Activated T-helper 1 cell treated with Interleukin-2 at 50 U/mL for 16 hours (primary cell): ENCODE measurements at regions not wholly inside any gene's neighbourhood (a gene's known extent, or its start where the extent isn't known, plus 50 kb on each side); places are given as distances from the start of the nearest gene placed in this dataset.

Experiments
- DNase-seq: peaks from one replicate; pipeline ENCODE4 v3.0.0-alpha.2; 2020; ENCODE audit warnings: low read depth

- no peak for DNase-seq
Observed at GRCh38 chr11:119545978-119546915, 123.3 kb upstream of the THY1 start.

GRCh38 chr11:119540370-119541125 is 117.6 kb upstream of the THY1 start:
- no peak for DNase-seq

- no peak for DNase-seq
Observed at GRCh38 chr11:119539583-119539982, 116.6 kb upstream of the THY1 start.

- DNase-seq: no peak
Observed at GRCh38 chr11:119538753-119539152, 115.8 kb upstream of the THY1 start.

DNA sequence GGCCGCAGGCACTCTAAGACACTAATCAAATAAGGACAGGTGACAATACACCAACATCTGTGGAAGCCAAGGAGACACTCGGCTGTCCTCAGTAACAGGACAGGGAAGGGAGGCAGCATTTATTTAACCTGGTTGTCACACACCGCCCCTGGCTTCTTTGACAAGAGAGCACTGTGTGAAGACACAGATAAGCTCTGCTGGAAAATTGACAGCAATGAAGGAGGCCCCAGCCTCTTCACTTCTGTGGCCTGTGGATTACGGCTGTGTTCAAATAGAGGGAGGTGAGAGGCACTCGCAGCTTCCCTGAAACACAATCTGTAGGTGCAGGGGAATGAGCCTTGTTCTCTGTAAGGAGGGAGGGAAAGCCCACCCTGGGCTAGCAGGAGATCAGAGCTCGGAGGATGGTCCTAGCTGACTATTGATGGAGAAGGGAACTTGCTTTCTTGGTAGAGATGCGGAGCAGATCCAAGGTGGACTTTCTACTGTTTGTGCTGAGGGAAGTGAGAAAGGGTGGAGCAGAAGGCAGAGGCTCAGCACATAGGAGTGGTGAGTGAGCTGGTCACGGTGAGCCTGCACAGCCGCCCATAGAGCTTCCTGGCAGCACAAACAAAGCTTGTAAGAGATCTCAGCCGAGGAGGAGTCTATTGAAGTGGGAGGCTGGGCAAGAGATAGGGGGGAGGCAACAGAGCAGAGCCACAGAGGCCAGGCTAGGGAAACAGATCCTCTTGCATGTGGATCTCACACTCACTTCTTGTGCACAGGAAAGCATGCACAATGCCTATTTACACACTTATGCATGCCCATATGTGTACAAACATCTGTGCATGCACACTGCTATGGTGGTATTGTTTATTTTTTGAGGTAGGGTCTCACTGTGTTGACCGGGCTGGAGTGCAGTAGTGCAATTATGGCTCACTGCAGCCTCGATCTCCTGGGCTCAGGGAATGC is 114.6 kb upstream of the THY1 start:
- DNase-seq: no peak

- no peak for DNase-seq
Observed at GRCh38 chr11:119536801-119537200, 113.8 kb upstream of the THY1 start.

DNA sequence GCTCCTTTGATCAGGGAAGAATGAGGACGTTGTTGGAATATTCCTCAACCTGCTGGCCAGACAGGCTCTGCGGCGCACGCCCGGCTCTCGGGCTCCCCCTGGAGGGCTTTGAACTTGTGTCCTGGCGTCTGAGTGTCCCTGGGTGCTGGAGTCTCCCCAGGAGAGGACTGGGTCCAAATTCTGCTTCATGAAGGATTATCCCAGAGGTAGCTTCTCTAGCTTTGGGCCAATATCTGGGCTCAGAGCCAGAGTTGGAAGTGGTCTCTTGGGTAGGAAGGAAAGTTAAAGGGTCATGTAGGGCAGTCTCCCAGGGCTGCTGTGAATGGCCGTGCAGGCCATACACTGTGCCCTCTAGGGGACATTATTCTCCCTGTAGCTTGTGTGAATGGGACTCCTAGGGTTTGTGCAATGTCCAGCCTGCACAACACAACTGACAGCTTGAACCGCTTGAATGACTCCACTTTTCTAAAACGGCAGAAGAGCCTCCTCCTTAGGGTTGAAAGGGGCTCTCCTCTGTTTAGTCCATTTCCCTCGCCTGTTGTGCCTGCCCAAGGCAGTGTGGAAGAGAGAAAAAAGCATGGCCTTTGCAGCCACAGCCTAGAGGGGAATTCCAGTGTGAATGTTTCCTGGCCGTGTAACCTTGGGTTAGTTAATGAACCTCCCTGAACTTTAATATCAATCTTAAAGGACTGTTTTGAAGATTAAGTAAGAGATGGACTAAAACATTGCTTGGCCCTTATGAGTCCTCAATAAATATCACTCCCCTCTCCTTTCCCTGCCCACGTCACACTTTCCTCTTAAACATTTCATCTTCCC is 111.2 kb upstream of the THY1 start:
- DNase-seq: no peak

DNA sequence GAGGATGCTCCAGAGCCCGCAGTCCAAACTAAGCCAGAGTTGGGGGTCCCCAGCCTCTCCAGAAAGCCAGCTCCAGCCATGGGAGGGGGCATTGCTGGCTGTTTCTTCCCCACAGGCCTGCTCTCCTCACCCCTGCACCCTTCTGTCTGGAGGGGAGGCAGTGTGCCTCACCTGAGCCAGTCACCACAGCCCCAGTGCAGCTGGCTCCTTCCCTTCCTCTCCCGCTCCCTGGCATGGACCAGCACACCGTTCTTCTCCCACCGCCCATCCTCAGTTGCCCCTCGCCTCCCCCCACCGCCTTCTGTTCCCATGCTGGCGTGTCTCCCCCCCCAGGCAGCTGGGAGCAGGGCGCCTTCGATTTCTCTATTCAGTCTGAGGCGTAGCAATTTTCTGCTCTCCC is 110.5 kb upstream of the THY1 start:
- no peak for DNase-seq

DNA sequence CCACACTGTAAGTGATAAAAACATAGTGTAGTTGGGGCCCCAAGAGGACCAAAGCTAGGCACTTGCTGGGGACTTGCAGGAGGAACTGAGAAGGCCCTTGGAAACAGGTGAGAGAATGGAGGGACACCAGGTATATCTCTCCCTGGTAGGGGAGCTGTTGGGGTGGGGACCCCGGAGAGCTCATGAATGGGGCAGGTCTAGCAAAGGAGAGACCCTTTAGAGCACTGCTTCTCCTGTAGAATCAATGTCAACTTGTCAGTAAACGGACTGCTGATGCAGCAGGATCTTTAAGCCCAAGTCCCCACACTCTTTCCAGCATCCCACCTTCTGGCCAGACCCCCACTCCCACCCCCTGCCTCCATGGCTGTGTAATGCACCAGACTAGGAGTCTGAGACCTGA is 109.6 kb upstream of the THY1 start:
- no peak for DNase-seq

- no peak for DNase-seq
Observed at GRCh38 chr11:119531623-119532022, 108.7 kb upstream of the THY1 start.

DNA sequence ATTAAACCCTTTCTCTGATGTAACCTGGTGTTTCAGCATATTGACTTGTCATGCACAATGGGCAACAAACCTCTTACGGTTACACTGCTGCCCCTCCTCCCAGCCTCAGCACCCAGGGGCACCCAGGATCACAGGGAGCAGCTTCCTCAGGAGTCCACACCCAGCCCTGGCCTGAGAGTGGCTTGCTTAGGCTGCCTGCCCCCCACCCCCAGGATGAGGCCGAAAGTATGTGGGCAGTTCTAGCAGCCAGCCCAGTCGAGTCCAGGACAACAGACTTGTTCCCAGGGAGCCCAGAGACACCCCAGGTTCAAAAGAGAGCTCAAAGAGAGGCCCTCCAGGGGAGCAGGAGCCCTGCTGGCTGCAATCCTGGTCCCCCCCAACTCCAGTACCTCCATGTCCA is 108.1 kb upstream of the THY1 start:
- no peak for DNase-seq

- no peak for DNase-seq
Observed at GRCh38 chr11:119530509-119530908, 107.5 kb upstream of the THY1 start.

DNA sequence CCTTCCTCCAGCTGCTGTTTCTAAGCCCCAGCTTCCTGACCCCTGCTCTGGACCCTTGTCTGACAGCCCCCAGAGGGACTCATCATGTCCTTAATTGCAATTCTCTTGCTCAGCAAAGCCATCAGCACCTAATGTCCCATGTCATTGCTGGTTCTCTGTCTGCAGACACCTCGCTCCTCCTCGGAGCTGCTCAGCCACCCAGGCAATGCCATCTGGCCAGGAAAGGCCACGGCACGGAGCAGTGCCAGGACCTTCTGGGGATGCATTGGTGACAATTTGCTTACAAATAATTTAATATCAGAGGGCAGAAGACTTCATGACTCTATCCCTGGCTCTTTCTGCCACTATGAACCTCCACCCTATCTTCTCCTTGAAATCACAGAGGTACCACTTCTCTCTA is 107.0 kb upstream of the THY1 start:
- no peak for DNase-seq

- DNase-seq: no peak
Observed at GRCh38 chr11:119529063-119529845, 106.3 kb upstream of the THY1 start.

- no peak for DNase-seq
Observed at GRCh38 chr11:119525867-119526196, 102.9 kb upstream of the THY1 start.

DNA sequence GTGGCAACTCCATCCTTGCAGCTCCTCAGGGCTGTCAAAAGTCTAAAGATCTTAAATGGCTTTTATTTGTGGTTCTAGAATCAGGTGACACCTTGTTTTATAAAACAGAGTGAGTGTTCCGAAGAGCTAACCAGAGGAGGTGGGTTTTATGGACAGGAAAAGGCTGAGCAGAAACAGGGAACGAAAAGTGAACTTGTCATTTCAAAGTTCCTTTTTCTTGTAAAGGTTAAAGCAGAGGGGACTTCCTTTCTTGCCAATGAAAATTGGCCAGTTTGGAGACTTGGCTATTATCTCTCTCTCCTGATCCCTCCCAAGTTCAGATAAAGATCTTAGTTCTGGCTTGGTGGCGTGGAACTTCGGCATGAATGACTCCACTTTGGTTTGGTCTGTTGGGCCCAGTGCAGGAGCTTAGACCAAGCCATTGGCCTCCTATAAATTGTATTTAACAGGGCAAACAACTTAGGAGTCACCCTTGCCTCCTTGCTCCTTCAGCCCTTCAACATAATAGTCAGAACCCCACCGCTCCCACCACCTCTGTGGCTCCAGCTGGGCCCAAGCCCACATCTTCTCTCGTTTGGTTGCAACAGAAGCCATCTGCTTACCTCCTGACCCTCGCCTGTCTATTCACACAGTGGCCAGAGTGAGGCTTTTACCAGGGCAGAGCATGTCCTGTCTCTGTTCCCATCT is 102.4 kb upstream of the THY1 start:
- no peak for DNase-seq

- no peak for DNase-seq
Observed at GRCh38 chr11:119523539-119524157, 100.7 kb upstream of the THY1 start.

GRCh38 chr11:119522609-119523008 is 99.6 kb upstream of the THY1 start:
- DNase-seq: no peak

DNA sequence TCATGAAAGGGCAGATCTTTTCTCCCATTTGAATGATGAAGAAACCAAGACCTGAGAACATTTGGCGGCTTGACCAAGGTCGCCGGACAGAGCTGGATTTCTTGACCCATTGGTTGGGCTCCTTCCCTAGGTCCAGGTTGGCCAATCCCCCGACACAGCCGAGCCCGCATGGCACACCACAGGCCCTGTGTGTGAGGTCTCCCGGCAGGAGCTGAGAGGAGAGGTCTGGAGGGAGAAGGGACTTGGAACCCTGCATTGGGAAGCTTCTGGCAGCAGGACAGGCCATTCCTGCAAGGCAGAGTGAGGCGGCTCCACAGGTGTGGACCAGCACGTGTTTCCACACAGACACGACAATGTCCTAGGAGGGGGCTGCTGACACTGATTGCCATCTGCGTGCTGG is 98.6 kb upstream of the THY1 start:
- no peak for DNase-seq

GRCh38 chr11:119520966-119521365 is 98.0 kb upstream of the THY1 start:
- no peak for DNase-seq
